ENCODE measurements at regions not wholly inside any gene's neighbourhood (a gene's known extent, or its start where the extent isn't known, plus 50 kb on each side); places are given as distances from the start of the nearest gene placed in this dataset.

GRCh38 chr4:125714845-125715244 lies 400.1 kb downstream of the FAT4 start:
- Histone ChIP-seq H3K9me3 (no peaks in the 10 kb centered on the region), H3K27me3 (no peaks in the 10 kb centered on the region), H3K36me3 (no peaks in the 10 kb centered on the region), H3K27ac (no peak overlapping the region), H3K4me3 (no peak overlapping the region), H3K4me1 (no peaks in the 10 kb centered on the region)
- no peak for TF ChIP-seq CTCF (IDR thresholded peaks at IDR 0.05)
- DNase-seq = no peak
- intact Hi-C loops (cut with DNase I; ENCODE audit: low total_unique reads) = no loop called here

- Histone ChIP-seq H3K4me1 (no peaks in the 10 kb centered on the region), H3K27me3 (no peaks in the 10 kb centered on the region), H3K4me3 (no peak overlapping the region), H3K27ac (no peak overlapping the region), H3K36me3 (no peaks in the 10 kb centered on the region), H3K9me3 (no peaks in the 10 kb centered on the region)
- no peak for TF ChIP-seq CTCF (IDR thresholded peaks at IDR 0.05)
- DNase-seq = no peak
- intact Hi-C loops (cut with DNase I; ENCODE audit: low total_unique reads) = no loop called here
These were observed 405.2 kb downstream of the FAT4 start for GRCh38 chr4:125719987-125720386.

GRCh38 chr4:125722009-125722408 lies 407.3 kb downstream of the FAT4 start:
- DNase-seq = no peak
- Histone ChIP-seq H3K36me3 (no peaks in the 10 kb centered on the region), H3K4me1 (no peaks in the 10 kb centered on the region), H3K4me3 (no peak overlapping the region), H3K27me3 (no peaks in the 10 kb centered on the region), H3K9me3 (no peaks in the 10 kb centered on the region), H3K27ac (no peak overlapping the region)
- no peak for TF ChIP-seq CTCF (IDR thresholded peaks at IDR 0.05)
- intact Hi-C loops (cut with DNase I; ENCODE audit: low total_unique reads) = no loop called here

GRCh38 chr4:125725957-125726525 lies 411.3 kb downstream of the FAT4 start:
- Histone ChIP-seq H3K4me3 (no peak overlapping the region), H3K27ac (no peak overlapping the region), H3K4me1 (no peaks in the 10 kb centered on the region), H3K9me3 (no peaks in the 10 kb centered on the region), H3K27me3 (no peaks in the 10 kb centered on the region), H3K36me3 (no peaks in the 10 kb centered on the region)
- DNase-seq = no peak
- TF ChIP-seq CTCF (IDR thresholded peaks at IDR 0.05) = no peak
- intact Hi-C loops (cut with DNase I; ENCODE audit: low total_unique reads) = no loop called here

GRCh38 chr4:125727931-125728330 lies 413.2 kb downstream of the FAT4 start:
- intact Hi-C loops (cut with DNase I; ENCODE audit: low total_unique reads) = no loop called here
- no peaks in the 10 kb centered on the region for H3K4me1 ChIP-seq
- no peaks in the 10 kb centered on the region for H3K36me3 ChIP-seq
- TF ChIP-seq CTCF (IDR thresholded peaks at IDR 0.05) = no peak
- H3K9me3 ChIP-seq = no peaks in the 10 kb centered on the region
- H3K27ac ChIP-seq = no peak overlapping the region
- no peaks in the 10 kb centered on the region for H3K27me3 ChIP-seq
- no peak for DNase-seq
- H3K4me3 ChIP-seq = no peak overlapping the region

- intact Hi-C loops (cut with DNase I; ENCODE audit: low total_unique reads) = no loop called here
- no peak for DNase-seq
- Histone ChIP-seq H3K27me3 (no peaks in the 10 kb centered on the region), H3K4me3 (no peak overlapping the region), H3K9me3 (no peaks in the 10 kb centered on the region), H3K27ac (no peak overlapping the region), H3K36me3 (no peaks in the 10 kb centered on the region), H3K4me1 (no peaks in the 10 kb centered on the region)
- no peak for TF ChIP-seq CTCF (IDR thresholded peaks at IDR 0.05)
These were observed 413.8 kb downstream of the FAT4 start for GRCh38 chr4:125728568-125728967.
